Nephron (organoid): ENCODE measurements at regions not wholly inside any gene's neighbourhood (a gene's known extent, or its start where the extent isn't known, plus 50 kb on each side); places are given as distances from the start of the nearest gene placed in this dataset.

Source experiments
- H3K27ac Mint-ChIP-seq, 3 experiments: 2 replicates each; pipeline ENCODE4 v1.8.0; 2020; ENCODE audit warnings: mixed read lengths in 3 of 3, mild to moderate bottlenecking in 2 of 3, moderate library complexity in 1 of 3
- H3K27me3 Mint-ChIP-seq: 2 replicates; pipeline ENCODE4 v1.8.0; 2021; ENCODE audit warnings: low read depth, mild to moderate bottlenecking, moderate library complexity, mixed read lengths
- H3K36me3 Mint-ChIP-seq: 2 replicates; pipeline ENCODE4 v1.8.0; 2020; ENCODE audit warnings: low read depth, mixed read lengths
- H3K4me1 Mint-ChIP-seq: 2 replicates; pipeline ENCODE4 v1.8.0; 2020; ENCODE audit warnings: mixed read lengths
- H3K4me3 Mint-ChIP-seq, 3 experiments: 2 replicates each; pipeline ENCODE4 v1.8.0; 2020; ENCODE audit warnings: mild to moderate bottlenecking in 3 of 3, mixed read lengths in 3 of 3, moderate library complexity in 2 of 3
- H3K9me3 Mint-ChIP-seq: 2 replicates; pipeline ENCODE4 v1.8.0; 2020; ENCODE audit warnings: mixed read lengths
- CTCF ChIP-seq, 3 experiments: fragments of 200-600 bp; sonication (generic); IDR thresholded peaks; one replicate each; pipeline ENCODE4 v1.5.0; 2021; ENCODE audit warnings: antibody characterized with exemption in 3 of 3; ENCODE audit not compliant: unreplicated experiment in 3 of 3

- TF ChIP-seq CTCF (IDR thresholded peaks at IDR 0.05; ENCODE audit: unreplicated experiment in 3 of 3): no peak
- Mint-ChIP-seq H3K9me3 (peaks cover 3% of the 10 kb centered on the region), H3K27me3 (peaks cover 7% of the 10 kb centered on the region), H3K4me1 (no peaks in the 10 kb centered on the region), H3K27ac (no peak overlapping the region), H3K4me3 (no peak overlapping the region), H3K36me3 (no peaks in the 10 kb centered on the region)
These were observed 255.1 kb upstream of the CDYL start for GRCh38 chr6:4521070-4521469.

DNA sequence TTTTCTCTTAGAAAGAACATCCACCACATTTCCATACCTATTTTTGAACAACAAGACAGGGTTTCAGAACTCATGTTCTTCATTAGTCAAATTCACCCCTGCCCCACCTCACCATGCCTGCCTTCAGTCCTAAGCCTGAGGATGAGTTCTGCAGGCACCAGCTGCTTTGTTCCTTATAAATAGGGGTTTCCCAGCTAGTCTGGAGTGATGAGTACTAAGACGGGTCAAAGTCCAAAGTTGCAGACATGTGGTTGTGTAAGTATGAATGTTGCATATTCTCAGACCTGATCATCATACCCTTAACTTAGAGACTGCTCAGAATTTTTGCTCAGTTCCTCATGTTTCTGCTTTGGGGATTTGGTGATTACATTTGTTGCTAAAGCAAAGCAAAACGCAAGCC, 257.7 kb upstream of the CDYL start:
- Mint-ChIP-seq H3K27ac (no peak overlapping the region), H3K4me3 (no peak overlapping the region), H3K4me1 (no peaks in the 10 kb centered on the region), H3K36me3 (no peaks in the 10 kb centered on the region), H3K27me3 (peaks cover 7% of the 10 kb centered on the region), H3K9me3 (peaks cover 3% of the 10 kb centered on the region)
- no peak for TF ChIP-seq CTCF (IDR thresholded peaks at IDR 0.05; ENCODE audit: unreplicated experiment in 3 of 3)

- Mint-ChIP-seq H3K4me3 (no peak overlapping the region), H3K27ac (no peak overlapping the region), H3K36me3 (no peaks in the 10 kb centered on the region), H3K9me3 (no peaks in the 10 kb centered on the region), H3K27me3 (peaks cover 8% of the 10 kb centered on the region), H3K4me1 (peaks cover 11% of the 10 kb centered on the region)
- TF ChIP-seq CTCF (IDR thresholded peaks at IDR 0.05; ENCODE audit: unreplicated experiment in 3 of 3): no peak
These were observed 260.0 kb upstream of the CDYL start for GRCh38 chr6:4516206-4516605.

- Mint-ChIP-seq H3K36me3 (no peaks in the 10 kb centered on the region), H3K4me1 (peaks cover 34% of the 10 kb centered on the region), H3K27me3 (peaks cover 9% of the 10 kb centered on the region), H3K9me3 (no peaks in the 10 kb centered on the region), H3K4me3 (no peak overlapping the region), H3K27ac (no peak overlapping the region)
- TF ChIP-seq CTCF (IDR thresholded peaks at IDR 0.05; ENCODE audit: unreplicated experiment in 3 of 3): no peak
These were observed 262.6 kb upstream of the CDYL start for GRCh38 chr6:4513561-4513960.

DNA sequence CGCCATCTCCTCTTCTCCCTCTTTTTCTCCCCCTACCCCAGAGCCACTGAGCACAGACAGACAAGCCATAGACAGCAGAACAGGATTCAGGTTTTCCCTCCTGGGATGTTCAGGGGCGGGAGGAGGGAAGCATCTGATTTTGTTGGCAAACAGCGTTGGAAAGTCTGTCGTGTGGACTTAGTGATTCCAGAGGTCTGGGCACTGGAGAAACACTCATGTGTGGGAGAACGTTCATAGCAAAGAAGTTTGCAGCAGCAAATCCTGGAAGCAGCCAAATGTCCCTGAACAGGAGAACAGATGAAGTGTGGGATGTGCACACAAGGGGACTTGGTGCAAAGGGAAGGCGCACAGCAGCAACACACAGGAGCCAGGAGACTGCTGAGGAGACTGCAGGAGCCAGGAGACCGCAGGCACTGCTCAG, 264.1 kb upstream of the CDYL start:
- Mint-ChIP-seq H3K36me3 (no peaks in the 10 kb centered on the region), H3K4me3 (no peak overlapping the region), H3K4me1 (peaks cover 37% of the 10 kb centered on the region), H3K27ac (peak overlapping the region in 1 of 3 experiments; percentile 8), H3K9me3 (no peaks in the 10 kb centered on the region), H3K27me3 (peaks cover 9% of the 10 kb centered on the region)
- TF ChIP-seq CTCF (IDR thresholded peaks at IDR 0.05; ENCODE audit: unreplicated experiment in 3 of 3): no peak

DNA sequence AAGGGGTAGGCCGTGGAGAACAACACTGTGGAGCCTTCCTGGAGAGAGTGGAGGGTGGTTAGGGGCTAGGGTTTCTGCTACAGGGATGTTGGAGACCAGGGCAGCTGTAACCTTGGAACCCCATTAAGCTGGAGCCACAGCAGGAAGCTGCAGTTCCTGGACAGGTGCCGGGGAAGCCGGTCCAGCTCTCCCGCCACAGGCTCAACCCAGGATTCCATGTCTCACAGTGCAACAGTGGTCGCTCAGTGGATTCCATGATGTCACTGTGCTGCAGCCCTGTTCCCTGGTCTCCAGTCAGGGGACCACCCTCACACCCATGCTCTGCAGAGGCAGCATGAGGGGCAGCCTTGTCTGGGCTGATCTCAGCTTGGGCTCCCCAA, 264.6 kb upstream of the CDYL start:
- Mint-ChIP-seq H3K27me3 (peaks cover 9% of the 10 kb centered on the region), H3K9me3 (no peaks in the 10 kb centered on the region), H3K4me1 (peaks cover 40% of the 10 kb centered on the region), H3K4me3 (no peak overlapping the region), H3K27ac (peak overlapping the region in 1 of 3 experiments; percentile 8), H3K36me3 (no peaks in the 10 kb centered on the region)
- no peak for TF ChIP-seq CTCF (IDR thresholded peaks at IDR 0.05; ENCODE audit: unreplicated experiment in 3 of 3)
